HG02759 (cell line): ENCODE measurements at regions not wholly inside any gene's neighbourhood (a gene's known extent, or its start where the extent isn't known, plus 50 kb on each side); places are given as distances from the start of the nearest gene placed in this dataset.

Source experiments
- ATAC-seq: cut with Tn5 transposase; IDR thresholded peaks from one replicate; pipeline ENCODE4 v1.9.1; 2021; ENCODE audit warnings: mild to moderate bottlenecking, moderate library complexity; ENCODE audit not compliant: unreplicated experiment

GRCh38 chr5:67434466-67434865, 237.9 kb upstream of the CD180 start:
- no peak for ATAC-seq

- no peak for ATAC-seq
Measured at GRCh38 chr5:67432606-67433005, 236.0 kb upstream of the CD180 start.

DNA sequence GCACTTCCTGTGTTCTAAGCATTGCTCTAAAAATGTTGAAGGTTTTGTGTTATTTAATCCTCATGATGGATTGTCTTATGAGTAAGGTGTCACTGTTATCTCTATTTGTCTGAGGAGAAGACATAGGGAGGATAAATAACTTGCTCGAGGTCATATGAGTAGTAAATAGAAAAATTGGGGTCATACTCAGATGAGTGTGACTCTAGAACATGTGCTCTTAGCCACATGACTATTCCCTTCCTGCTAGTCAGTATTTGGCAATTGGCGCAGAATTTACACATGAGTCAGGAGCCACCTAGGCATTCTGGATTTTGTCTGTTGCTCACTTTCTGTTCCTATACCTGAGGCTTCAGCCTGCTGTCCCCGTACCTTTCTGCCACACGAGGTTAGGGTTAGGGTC, 234.6 kb upstream of the CD180 start:
- no peak for ATAC-seq

DNA sequence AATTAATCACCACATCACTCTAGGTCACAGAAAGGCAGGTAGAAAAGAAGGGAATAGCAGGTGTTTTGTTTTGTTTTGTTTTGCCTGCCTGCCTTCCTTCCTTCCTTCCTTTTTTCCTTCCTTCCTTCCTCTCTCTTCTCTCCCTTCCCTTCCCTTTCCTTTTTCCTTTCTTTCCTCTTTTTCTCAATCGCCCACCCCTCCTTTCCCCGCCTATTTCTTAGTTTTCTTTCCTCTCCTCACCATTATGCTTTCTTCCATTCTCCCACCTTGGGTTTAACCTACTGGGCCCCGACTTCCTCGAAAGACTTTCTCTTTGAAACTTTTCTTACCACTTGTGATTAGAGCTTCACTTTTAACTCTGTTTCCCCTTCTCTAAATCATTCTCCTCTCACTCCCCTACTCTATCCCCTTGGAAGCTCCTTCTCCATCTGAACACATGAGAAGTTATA, 231.3 kb upstream of the CD180 start:
- no peak for ATAC-seq

DNA sequence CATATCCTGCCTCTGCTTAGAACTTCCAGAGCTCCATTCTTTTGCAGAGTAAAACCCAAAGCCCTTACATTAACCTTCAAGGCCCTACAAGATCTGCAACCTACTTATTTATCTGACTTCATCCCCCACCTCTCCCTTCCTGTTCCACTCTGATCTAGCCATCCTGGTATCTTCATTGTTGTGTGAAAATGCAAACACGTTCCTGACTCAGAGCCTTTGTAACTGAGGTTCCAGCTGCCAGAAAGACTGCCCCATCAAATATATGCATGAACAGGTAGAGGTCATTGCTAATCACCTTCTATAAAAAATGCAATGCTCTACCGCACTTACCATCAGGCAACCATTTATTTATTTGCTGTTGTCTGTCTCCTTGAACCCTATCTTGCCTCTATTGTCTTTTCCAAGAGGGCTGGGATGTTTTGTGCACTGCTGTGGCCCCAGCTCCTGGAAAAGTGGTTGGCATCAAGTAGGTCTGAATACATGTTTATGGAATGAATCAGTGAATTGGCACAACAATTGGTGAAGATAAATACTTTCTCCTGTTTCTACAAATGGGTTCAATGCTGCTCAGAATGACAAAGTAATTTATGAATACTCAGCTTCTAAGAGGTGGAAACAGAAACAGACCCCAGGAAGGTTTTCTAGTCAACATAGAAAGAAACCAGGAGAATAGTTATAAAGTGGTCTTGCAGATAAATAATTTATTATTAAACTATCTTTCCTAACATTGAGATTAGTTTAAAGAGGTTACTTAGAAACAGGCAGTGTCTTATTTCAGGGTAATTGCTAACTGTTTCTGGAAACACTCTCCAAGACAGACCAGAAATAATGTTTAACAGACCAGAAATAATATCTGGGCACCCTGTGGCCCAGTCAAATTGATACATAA, 230.6 kb upstream of the CD180 start:
- ATAC-seq, result no peak

- no peak for ATAC-seq
Measured at GRCh38 chr5:67425514-67425913, 228.9 kb upstream of the CD180 start.

DNA sequence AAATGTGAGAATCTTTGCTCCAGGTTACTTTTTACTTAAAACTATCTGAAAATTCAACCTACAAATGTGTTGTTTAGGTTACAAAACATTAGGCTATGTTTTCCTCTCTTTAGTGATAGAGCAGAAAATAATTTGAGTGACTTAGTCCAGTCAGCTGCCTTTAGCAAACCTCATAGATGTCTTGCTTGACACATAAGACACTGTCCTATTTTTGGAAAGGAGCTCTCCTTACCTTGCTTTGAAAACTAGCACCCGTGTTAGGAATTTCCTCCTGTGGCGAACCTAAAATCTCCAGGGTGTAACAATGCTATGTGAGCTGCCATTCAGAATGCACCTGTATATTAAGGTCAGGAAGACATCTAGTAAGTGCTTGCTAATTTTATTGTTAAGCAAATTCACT, 221.2 kb upstream of the CD180 start:
- no peak for ATAC-seq

GRCh38 chr5:67416986-67417385, 220.4 kb upstream of the CD180 start:
- no peak for ATAC-seq

GRCh38 chr5:67416133-67416937, 219.7 kb upstream of the CD180 start:
- peak; percentile 74 for ATAC-seq

DNA sequence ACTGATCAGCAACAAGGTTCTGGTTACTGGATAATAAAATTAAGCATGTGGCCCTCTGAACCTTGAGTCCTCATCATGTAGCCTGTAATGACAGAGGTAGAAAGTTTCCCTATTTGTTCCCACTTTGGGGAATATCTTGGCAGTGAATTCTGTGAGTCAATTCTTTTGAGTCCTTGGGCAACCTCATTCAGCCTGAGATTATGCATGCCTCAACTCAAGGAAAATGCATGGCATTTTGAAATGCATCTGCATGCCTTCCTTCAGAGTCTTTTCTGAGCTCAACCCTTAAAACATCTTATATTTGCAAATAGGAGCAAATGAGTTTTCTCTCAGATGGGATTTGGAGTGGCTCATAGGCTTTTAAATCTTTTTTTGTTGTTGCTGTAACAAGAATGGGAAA, 218.1 kb upstream of the CD180 start:
- ATAC-seq, result no peak

DNA sequence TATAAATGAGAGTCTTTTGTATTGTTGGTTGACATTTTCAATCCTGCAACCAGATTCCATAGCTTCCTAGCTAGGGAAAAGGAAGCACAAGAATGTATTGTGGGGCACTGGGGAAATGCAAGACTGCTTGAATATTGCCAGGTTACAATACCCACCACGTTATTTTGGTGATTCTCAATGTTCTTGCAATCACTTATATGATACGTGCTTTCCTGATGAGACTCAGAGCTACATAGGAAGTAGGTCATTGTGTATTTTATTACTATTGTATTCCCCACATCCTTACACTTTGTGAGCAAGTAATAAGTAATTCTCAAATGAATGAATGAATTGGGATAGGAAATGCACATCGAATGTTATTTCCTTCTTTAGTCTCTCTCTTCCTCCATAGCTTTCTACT, 217.1 kb upstream of the CD180 start:
- no peak for ATAC-seq

GRCh38 chr5:67409126-67409777, 212.7 kb upstream of the CD180 start:
- ATAC-seq, result no peak

- ATAC-seq, result no peak
Measured at GRCh38 chr5:67407979-67408378, 211.4 kb upstream of the CD180 start.

GRCh38 chr5:67405755-67406154, 209.2 kb upstream of the CD180 start:
- ATAC-seq, result no peak

DNA sequence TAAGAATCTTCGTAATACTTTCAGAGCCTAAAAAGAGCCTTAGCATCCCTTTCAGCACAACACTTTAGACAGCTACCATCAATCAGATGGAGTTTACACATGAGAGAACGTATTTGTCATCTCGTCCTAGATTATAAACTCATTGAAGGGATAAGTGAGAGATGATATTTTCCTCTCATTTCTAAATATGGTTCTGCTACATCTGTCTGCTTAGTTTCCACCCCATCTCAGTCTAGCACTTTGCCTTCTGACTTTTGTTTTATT, 208.4 kb upstream of the CD180 start:
- no peak for ATAC-seq

DNA sequence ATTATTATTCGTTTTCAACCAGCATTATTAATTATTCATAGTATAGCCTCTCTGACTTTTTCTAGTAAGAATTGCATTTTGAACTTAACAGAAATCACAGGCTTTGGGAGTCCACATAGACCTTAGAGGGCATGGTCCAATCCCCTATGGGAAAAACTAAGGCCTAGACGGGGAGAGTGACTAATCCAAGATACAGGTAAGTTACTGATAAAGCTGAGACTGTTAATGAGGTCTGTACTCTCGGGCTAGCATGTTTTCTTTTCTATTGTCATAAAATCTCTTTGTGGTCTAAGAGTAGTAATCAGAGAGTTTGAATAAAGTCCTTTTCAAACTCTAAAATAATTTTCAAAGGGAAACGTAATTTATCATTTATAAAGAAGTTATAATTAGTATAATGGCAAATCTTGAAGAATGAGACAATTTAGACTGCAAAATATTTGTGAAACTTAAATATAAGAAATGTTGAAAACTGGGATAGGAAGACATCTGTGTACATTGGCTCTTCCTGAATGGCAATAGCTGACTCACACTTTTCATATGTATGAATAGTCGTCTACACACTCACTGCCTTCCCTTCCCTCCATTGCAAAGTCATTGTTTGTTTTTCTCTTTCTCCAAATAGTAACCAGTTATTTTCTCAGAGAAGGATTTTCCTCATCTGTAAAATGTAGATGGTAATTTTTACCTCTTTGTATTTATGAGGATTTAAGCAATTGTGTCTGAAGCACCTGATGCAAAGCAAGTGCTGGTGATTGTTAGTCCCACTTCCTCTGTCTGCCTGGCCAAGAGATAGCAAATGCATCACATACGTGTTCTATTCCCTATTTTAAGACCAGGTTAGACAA, 207.9 kb upstream of the CD180 start:
- ATAC-seq, result no peak

GRCh38 chr5:67402526-67402925, 205.9 kb upstream of the CD180 start:
- no peak for ATAC-seq

DNA sequence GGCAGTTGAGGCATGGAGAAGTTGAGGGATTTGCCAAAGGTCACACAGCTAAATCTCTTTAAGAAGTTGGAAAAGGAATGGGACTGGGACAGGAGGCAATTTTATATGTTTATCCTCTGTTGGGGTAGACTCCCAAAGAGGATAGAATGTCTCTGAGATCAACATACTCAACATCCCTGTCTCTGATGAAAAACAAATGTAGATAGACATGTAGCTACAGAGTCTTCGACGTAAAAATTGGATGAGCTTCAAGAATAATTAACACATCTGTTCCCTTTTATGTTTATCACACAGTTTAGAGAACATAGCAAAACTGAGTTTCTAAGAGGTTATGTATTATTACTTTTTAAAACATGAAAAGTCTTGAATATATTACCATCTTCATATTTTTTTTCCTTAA, 204.6 kb upstream of the CD180 start:
- ATAC-seq, result no peak

GRCh38 chr5:67400752-67401151, 204.2 kb upstream of the CD180 start:
- no peak for ATAC-seq

DNA sequence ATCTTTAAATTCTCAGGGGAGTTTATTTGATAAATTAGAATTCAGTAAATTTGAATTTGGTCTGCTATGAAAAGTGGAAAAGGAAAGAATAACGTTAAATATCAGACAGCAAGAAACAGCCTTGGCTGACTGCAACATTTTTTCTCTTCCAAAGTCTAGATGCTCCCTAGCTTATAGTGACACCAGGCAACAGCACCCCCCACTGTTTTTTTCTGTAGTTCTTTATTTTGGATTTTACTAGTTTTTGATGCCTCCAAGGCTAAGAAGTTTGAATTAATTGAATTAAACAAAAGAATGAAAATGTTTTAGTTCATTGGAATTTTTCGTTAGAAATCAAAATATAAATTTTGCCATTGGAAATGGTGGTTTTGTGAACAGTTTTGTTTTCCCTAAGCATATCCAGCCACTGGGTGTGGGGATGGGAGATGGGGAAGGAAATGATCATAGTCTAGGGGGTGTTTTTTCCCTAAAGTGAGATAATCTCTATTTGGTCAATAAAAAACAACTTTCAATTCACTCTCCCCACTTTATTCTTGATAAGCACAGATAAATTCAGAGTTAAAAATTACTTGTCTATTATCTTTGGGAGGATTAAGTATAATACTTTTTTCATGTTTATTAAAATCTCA, 199.3 kb upstream of the CD180 start:
- no peak for ATAC-seq
